OCI-LY3 (cell line): ENCODE measurements at regions not wholly inside any gene's neighbourhood (a gene's known extent, or its start where the extent isn't known, plus 50 kb on each side); places are given as distances from the start of the nearest gene placed in this dataset.

Experiments
- H2AFZ ChIP-seq: fragments of 200-600, 300-600 bp; shearing (Covaris generic); 2 replicates; pipeline ENCODE4 v1.6.0; 2014; ENCODE audit warnings: antibody characterized with exemption, low read depth, low read length
- H3K27ac ChIP-seq: fragments of 200-600, 300-600 bp; sonication (generic); 2 replicates; pipeline ENCODE4 v1.5.1; 2014; ENCODE audit warnings: mild to moderate bottlenecking, low read length, moderate library complexity, mixed read lengths
- H3K27me3 ChIP-seq: fragments of 200-600, 300-600 bp; sonication (generic); 2 replicates; pipeline ENCODE4 v1.6.1; 2014; ENCODE audit warnings: low read depth, low read length, mixed read lengths
- H3K36me3 ChIP-seq: fragments of 200-600, 300-600 bp; sonication (generic); replicated peaks from 2 replicates; pipeline ENCODE3; 2014; ENCODE audit warnings: low read depth, low read length, mixed read lengths
- H3K4me1 ChIP-seq: fragments of 300-600, 200-600 bp; sonication (generic); 2 replicates; pipeline ENCODE4 v1.6.1; 2014; ENCODE audit warnings: low read length, mixed read lengths
- H3K4me2 ChIP-seq: fragments of 200-600, 300-600 bp; sonication (generic); 2 replicates; pipeline ENCODE4 v1.6.1; 2014; ENCODE audit warnings: low read length, mixed read lengths
- H3K4me3 ChIP-seq: fragments of 300-600, 200-600 bp; sonication (generic); 2 replicates; pipeline ENCODE4 v1.5.1; 2014; ENCODE audit warnings: antibody characterized with exemption, mild to moderate bottlenecking, low read length, moderate library complexity
- H3K79me2 ChIP-seq: fragments of 300-600, 200-600 bp; shearing (Covaris generic); 2 replicates; pipeline ENCODE4 v1.6.1; 2014; ENCODE audit warnings: mild to moderate bottlenecking, low read length, mixed read lengths
- H3K9ac ChIP-seq: fragments of 300-600, 200-600 bp; shearing (Covaris generic); 2 replicates; pipeline ENCODE4 v1.6.0; 2014; ENCODE audit warnings: mild to moderate bottlenecking, low read length, moderate library complexity
- H3K9me3 ChIP-seq: fragments of 200-600, 300-600 bp; shearing (Covaris generic); 2 replicates; pipeline ENCODE4 v1.6.1; 2014; ENCODE audit warnings: low read length, mixed read lengths; ENCODE audit not compliant: insufficient read depth
- H4K20me1 ChIP-seq: fragments of 200-600, 300-600 bp; sonication (generic); 2 replicates; pipeline ENCODE4 v1.6.1; 2016; ENCODE audit warnings: low read length, mixed read lengths; ENCODE audit not compliant: insufficient read depth
- CTCF ChIP-seq: fragments of 200-600, 300-600 bp; sonication (generic); IDR thresholded peaks from 2 replicates; pipeline ENCODE4 v1.5.1; 2014; ENCODE audit warnings: antibody characterized with exemption, low read length, low read depth
- EZH2phosphoT487 ChIP-seq: fragments of 200-600 bp; shearing (Covaris generic); IDR thresholded peaks from 2 replicates; pipeline ENCODE4 v1.6.1; 2018; ENCODE audit warnings: antibody characterized with exemption, mixed run types, low read depth

DNA sequence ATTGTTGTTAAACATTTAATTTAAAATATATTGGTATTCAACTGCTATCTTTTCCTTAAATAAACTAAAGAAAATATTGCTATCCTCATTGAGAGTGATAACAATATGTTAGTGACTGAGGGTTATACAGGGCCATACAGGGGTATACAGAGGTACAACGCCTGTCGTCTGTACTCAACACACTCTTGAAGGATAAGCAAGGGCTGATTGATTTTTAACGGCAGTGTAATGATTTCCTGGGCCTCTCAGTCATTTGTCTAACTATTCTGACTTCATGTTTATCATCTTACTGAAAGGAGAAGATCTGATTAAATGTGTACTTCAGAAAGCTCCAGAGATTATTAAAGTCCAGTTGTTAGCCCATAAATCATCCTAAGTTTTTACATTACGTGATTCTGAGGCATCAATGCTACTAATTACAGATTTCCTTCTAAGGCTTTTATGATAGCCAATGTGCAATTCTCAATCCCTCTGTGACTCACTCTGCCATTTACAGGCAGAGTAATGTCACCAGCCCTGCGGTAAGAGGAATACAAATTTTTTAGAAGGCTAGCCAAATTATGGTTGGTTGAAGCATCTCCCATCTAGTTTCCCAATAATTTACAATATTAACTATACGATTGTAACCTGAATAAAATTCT lies 893.0 kb upstream of the CHAC2 start:
- H2AFZ ChIP-seq = no peak overlapping the region
- no peak overlapping the region for H3K4me2 ChIP-seq
- no peaks in the 10 kb centered on the region for H3K79me2 ChIP-seq
- no peaks in the 10 kb centered on the region for H3K27me3 ChIP-seq
- H4K20me1 ChIP-seq = no peaks in the 10 kb centered on the region
- H3K36me3 ChIP-seq = no peaks in the 10 kb centered on the region
- H3K27ac ChIP-seq = no peak overlapping the region
- TF ChIP-seq CTCF (no peak), EZH2phosphoT487 (no peak)
- H3K4me3 ChIP-seq = no peak overlapping the region
- no peaks in the 10 kb centered on the region for H3K9me3 ChIP-seq
- no peaks in the 10 kb centered on the region for H3K4me1 ChIP-seq
- no peak overlapping the region for H3K9ac ChIP-seq

- Histone ChIP-seq H2AFZ (no peak overlapping the region), H3K79me2 (no peaks in the 10 kb centered on the region), H3K27ac (no peak overlapping the region), H3K27me3 (no peaks in the 10 kb centered on the region), H3K9ac (no peak overlapping the region), H4K20me1 (no peaks in the 10 kb centered on the region), H3K4me2 (no peak overlapping the region), H3K9me3 (no peaks in the 10 kb centered on the region), H3K36me3 (no peaks in the 10 kb centered on the region), H3K4me3 (no peak overlapping the region), H3K4me1 (no peaks in the 10 kb centered on the region)
- TF ChIP-seq CTCF (no peak), EZH2phosphoT487 (no peak)
Measured at GRCh38 chr2:52862801-52863200, 904.8 kb upstream of the CHAC2 start.

GRCh38 chr2:52861596-52861995 lies 906.0 kb upstream of the CHAC2 start:
- Histone ChIP-seq H3K9ac (no peak overlapping the region), H3K27ac (no peak overlapping the region), H3K36me3 (no peaks in the 10 kb centered on the region), H3K4me2 (no peak overlapping the region), H2AFZ (no peak overlapping the region), H3K4me1 (no peaks in the 10 kb centered on the region), H3K27me3 (no peaks in the 10 kb centered on the region), H3K79me2 (no peaks in the 10 kb centered on the region), H3K4me3 (no peak overlapping the region), H3K9me3 (no peaks in the 10 kb centered on the region), H4K20me1 (no peaks in the 10 kb centered on the region)
- TF ChIP-seq CTCF (no peak), EZH2phosphoT487 (no peak)

DNA sequence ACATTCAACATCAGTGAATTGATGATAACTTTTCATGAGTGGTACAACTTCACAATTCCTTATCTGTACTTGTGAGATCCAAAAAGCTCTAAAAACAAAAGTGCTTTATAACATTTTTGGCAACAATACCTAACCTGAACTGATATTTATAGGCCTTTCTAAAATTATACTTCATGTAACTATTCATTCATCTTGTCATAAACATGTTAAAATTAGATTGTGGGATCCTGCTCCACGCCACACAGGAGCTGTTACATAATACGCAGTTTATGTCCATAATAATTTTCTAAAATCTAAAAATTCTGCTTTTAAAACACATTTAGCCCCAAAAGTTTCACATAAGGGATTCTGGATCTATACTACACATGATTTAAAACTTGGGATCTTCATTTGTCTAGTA lies 908.5 kb upstream of the CHAC2 start:
- Histone ChIP-seq H3K36me3 (no peaks in the 10 kb centered on the region), H3K4me3 (no peak overlapping the region), H2AFZ (no peak overlapping the region), H3K4me1 (no peaks in the 10 kb centered on the region), H3K27me3 (no peaks in the 10 kb centered on the region), H3K9me3 (no peaks in the 10 kb centered on the region), H3K9ac (no peak overlapping the region), H3K27ac (no peak overlapping the region), H3K4me2 (no peak overlapping the region), H4K20me1 (no peaks in the 10 kb centered on the region), H3K79me2 (no peaks in the 10 kb centered on the region)
- TF ChIP-seq CTCF = no peak
- no peak for TF ChIP-seq EZH2phosphoT487
